HTR-8/SVneo (cell line): ENCODE measurements at regions not wholly inside any gene's neighbourhood (a gene's known extent, or its start where the extent isn't known, plus 50 kb on each side); places are given as distances from the start of the nearest gene placed in this dataset.
"Not testable (repeated sequence)": the region's sequence is repeated elsewhere in the genome, so short reads cannot be mapped to it uniquely, and the experiment has no call there.

Experiments used
- DNase-seq: peaks from one replicate; pipeline ENCODE4 v3.0.0; 2011; ENCODE audit warnings: low spot score, mixed read lengths; ENCODE audit not compliant: insufficient read length
- FAIRE-seq: peaks from 2 replicates; lab custom pipeline; 2011; peaks lifted over from hg19 to GRCh38; lab: Jason Lieb, UNC

- FAIRE-seq (no peak), DNase-seq (no peak)
Observed at GRCh38 chr7:4607311-4607729, 74.8 kb upstream of the FOXK1 start.

- not testable (repeated sequence) for FAIRE-seq, DNase-seq
Observed at GRCh38 chr7:4609576-4609975, 72.5 kb upstream of the FOXK1 start.

GRCh38 chr7:4610768-4611467, 71.2 kb upstream of the FOXK1 start:
- FAIRE-seq (peak; percentile 33), DNase-seq (peak; percentile 84)

GRCh38 chr7:4612237-4612636, 69.9 kb upstream of the FOXK1 start:
- FAIRE-seq, result no peak
- DNase-seq, result no peak

- DNase-seq, result peak; percentile 77
- peak; percentile 4 for FAIRE-seq
Observed at GRCh38 chr7:4612939-4613841, 68.9 kb upstream of the FOXK1 start.

GRCh38 chr7:4613846-4614548, 68.1 kb upstream of the FOXK1 start:
- FAIRE-seq (no peak), DNase-seq (peak; percentile 60)

GRCh38 chr7:4616116-4616515, 66.0 kb upstream of the FOXK1 start:
- FAIRE-seq, result no peak

GRCh38 chr7:4621396-4621795, 60.7 kb upstream of the FOXK1 start:
- no peak for DNase-seq
- no peak for FAIRE-seq

More at GRCh38 chr7:4616116-4616515, 66.0 kb upstream of the FOXK1 start:
- DNase-seq, result no peak

- FAIRE-seq, result no peak
- DNase-seq, result no peak
Observed at GRCh38 chr7:4626318-4626845, 55.7 kb upstream of the FOXK1 start.

- FAIRE-seq (no peak), DNase-seq (no peak)
Observed at GRCh38 chr7:4629287-4629895, 52.7 kb upstream of the FOXK1 start.

- DNase-seq (peak; percentile 96), FAIRE-seq (peak; percentile 96)
Observed at GRCh38 chr7:4631380-4632179, 50.5 kb upstream of the FOXK1 start.
